Esophagus (tissue), 2 donors: ENCODE measurements at regions not wholly inside any gene's neighbourhood (a gene's known extent, or its start where the extent isn't known, plus 50 kb on each side); places are given as distances from the start of the nearest gene placed in this dataset.
"Not testable (repeated sequence)": the region's sequence is repeated elsewhere in the genome, so short reads cannot be mapped to it uniquely, and the experiment has no call there.

Experiments
- H3K27ac ChIP-seq, 2 donors: one replicate each; pipeline ENCODE4 v1.5.1; 2013; ENCODE audit warnings: low read depth in 2 of 2, mild to moderate bottlenecking in 2 of 2, inconsistent platforms in 1 of 2, low read length in 1 of 2, moderate library complexity in 1 of 2
- H3K27me3 ChIP-seq, 2 donors: one replicate each; pipeline ENCODE4 v1.6.1; 2013; ENCODE audit warnings: low read length in 2 of 2, control low read depth in 1 of 2, mild to moderate bottlenecking in 1 of 2; ENCODE audit not compliant: insufficient read depth in 2 of 2, control insufficient read depth in 1 of 2
- H3K36me3 ChIP-seq, 2 donors: one replicate each; pipeline ENCODE4 v1.6.1; 2013; ENCODE audit warnings: low read length in 1 of 2; ENCODE audit not compliant: control insufficient read depth in 2 of 2, insufficient read depth in 2 of 2
- H3K4me1 ChIP-seq, 2 donors: one replicate each; pipeline ENCODE4 v1.6.1; 2013; ENCODE audit warnings: low read length in 1 of 2; ENCODE audit not compliant: control insufficient read depth in 2 of 2, insufficient read depth in 2 of 2
- H3K4me3 ChIP-seq, 2 donors: one replicate each; pipeline ENCODE4 v1.5.1; 2013; ENCODE audit warnings: low read length in 2 of 2, mild to moderate bottlenecking in 2 of 2, low read depth in 1 of 2, moderate library complexity in 1 of 2
- H3K9me3 ChIP-seq, 2 donors: one replicate each; pipeline ENCODE4 v1.6.1; 2013; ENCODE audit warnings: mild to moderate bottlenecking in 2 of 2, low read depth in 1 of 2, low read length in 1 of 2, moderate library complexity in 1 of 2; ENCODE audit not compliant: control insufficient read depth in 2 of 2, insufficient read depth in 1 of 2
- WGBS, 2 donors: extraction: QIAGEN DNeasy Blood & Tissue Kit; methylation state at CpG; one replicate each; pipeline ENCODE4 v1.1.7; 2013; 5-methylcytosine and 5-hydroxymethylcytosine counted together
- donor health status: healthy with polysubstance abuse.
- donor health status: Bipolar disorder and iron deficiency.

DNA sequence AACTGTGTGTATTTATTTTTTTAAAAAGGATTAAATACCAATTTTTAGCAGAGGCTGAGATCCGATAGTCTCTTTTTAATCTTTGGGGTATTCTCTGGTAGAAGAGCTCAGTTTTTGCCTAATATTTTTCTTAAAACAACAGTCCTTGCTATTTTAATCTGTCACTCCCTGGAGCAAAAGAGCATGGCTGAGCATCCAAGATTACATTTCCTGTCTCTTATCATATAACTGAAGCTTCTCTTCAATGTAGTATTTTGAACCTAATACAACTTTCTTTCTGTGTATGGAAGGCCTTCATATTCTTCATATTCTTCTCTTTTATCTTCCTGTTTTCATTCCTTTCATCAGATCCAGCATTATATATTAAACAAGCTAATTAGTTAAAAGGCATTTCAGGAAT lies 293.7 kb downstream of the NSUN3 start:
- 84 to 100% methylated on average over 1 of the region's 1 CpG for WGBS, 2 donors
- no peaks in the 10 kb centered on the region for H3K4me1 ChIP-seq
- no peaks in the 10 kb centered on the region for H3K27me3 ChIP-seq
- H3K27ac ChIP-seq: no peak overlapping the region
- H3K9me3 ChIP-seq: no peaks in the 10 kb centered on the region
- no peak overlapping the region for H3K4me3 ChIP-seq
- H3K36me3 ChIP-seq: no peaks in the 10 kb centered on the region

DNA sequence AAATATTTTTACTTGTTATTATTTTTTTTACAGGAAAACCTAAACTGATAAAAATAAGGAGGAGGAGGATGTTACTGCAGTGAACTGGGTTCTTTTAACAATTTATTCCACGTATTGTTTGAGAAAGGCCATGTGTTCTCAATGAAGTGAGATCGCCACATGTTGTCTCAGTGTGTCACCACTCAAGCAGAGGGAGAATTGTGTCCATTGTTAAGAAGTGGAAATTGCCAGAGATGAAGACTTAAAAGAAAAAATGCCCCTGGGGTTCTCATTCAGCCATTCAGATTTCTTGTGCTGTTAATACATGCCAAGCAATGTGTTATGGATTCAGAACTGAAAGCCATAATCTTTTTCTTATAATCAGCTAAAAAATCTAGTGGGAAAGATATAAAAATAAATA lies 297.1 kb downstream of the NSUN3 start:
- no peaks in the 10 kb centered on the region for H3K9me3 ChIP-seq
- H3K4me3 ChIP-seq: no peak overlapping the region
- 58 to 66% methylated on average over 2 of the region's 2 CpGs for WGBS, 2 donors
- H3K4me1 ChIP-seq: no peaks in the 10 kb centered on the region
- H3K27ac ChIP-seq: no peak overlapping the region
- H3K27me3 ChIP-seq: no peaks in the 10 kb centered on the region
- no peaks in the 10 kb centered on the region for H3K36me3 ChIP-seq

DNA sequence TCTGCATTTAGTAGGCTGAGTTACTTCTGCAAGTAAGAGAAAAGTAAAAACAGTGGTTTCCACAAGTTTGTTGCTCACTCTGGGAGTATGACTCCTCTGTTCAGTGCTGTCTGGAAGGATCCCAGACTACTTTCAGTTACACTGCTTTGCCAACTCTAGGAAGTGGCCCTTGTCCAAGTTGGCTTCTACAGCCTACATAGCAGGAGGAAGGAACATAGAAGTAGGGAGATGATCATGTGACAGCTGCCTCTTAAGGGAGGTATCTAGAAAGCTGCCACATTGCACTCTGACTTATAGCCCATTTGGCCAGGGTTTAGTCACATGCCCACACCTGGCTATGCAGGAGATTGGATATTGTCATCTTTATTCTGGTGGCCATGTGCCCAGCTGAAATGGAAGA lies 298.1 kb downstream of the NSUN3 start:
- H3K27me3 ChIP-seq: no peaks in the 10 kb centered on the region
- no peak overlapping the region for H3K4me3 ChIP-seq
- no peak overlapping the region for H3K27ac ChIP-seq
- H3K36me3 ChIP-seq: no peaks in the 10 kb centered on the region
- H3K9me3 ChIP-seq: no peaks in the 10 kb centered on the region
- no peaks in the 10 kb centered on the region for H3K4me1 ChIP-seq

GRCh38 chr3:94362393-94362792 lies 299.5 kb downstream of the NSUN3 start:
- WGBS, 2 donors: 30 to 34% methylated on average over 4 of the region's 4 CpGs
- no peaks in the 10 kb centered on the region for H3K9me3 ChIP-seq
- H3K27me3 ChIP-seq: no peaks in the 10 kb centered on the region
- H3K4me1 ChIP-seq: no peaks in the 10 kb centered on the region
- no peak overlapping the region for H3K4me3 ChIP-seq
- H3K36me3 ChIP-seq: no peaks in the 10 kb centered on the region
- no peak overlapping the region for H3K27ac ChIP-seq

- WGBS, 2 donors: 93% methylated on average over 3 of the region's 3 CpGs
- Histone ChIP-seq H3K27ac (no peak overlapping the region), H3K36me3 (no peaks in the 10 kb centered on the region), H3K4me3 (no peak overlapping the region), H3K27me3 (no peaks in the 10 kb centered on the region), H3K9me3 (no peaks in the 10 kb centered on the region), H3K4me1 (no peaks in the 10 kb centered on the region)
Observed at GRCh38 chr3:94365006-94365405, 302.1 kb downstream of the NSUN3 start.

GRCh38 chr3:94372026-94372425 lies 309.2 kb downstream of the NSUN3 start:
- H3K9me3 ChIP-seq: no peaks in the 10 kb centered on the region
- no peak overlapping the region for H3K4me3 ChIP-seq
- H3K4me1 ChIP-seq: no peaks in the 10 kb centered on the region
- no peak overlapping the region for H3K27ac ChIP-seq
- H3K36me3 ChIP-seq: no peaks in the 10 kb centered on the region
- no peaks in the 10 kb centered on the region for H3K27me3 ChIP-seq

DNA sequence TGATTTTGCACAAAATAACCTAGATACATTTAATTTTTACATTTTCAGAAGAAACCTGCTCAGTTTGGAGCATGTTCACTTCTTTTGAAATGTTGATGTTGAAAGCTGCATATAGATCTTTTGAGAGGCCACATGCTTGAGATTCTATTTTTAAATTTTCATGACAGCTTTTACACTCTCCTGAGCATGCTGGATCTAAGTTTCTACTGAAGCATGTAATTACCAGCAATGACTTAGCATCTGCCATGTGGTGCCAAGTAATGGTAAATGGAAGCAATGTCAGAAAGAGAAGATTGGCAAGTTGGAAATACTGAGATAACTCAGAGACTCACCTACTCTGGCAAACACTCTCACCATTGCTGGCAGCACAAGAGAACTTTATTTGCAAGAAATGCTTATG lies 310.6 kb downstream of the NSUN3 start:
- Histone ChIP-seq H3K27me3 (no peaks in the 10 kb centered on the region), H3K4me1 (no peaks in the 10 kb centered on the region), H3K27ac (no peak overlapping the region), H3K36me3 (no peaks in the 10 kb centered on the region), H3K9me3 (no peaks in the 10 kb centered on the region), H3K4me3 (no peak overlapping the region)

DNA sequence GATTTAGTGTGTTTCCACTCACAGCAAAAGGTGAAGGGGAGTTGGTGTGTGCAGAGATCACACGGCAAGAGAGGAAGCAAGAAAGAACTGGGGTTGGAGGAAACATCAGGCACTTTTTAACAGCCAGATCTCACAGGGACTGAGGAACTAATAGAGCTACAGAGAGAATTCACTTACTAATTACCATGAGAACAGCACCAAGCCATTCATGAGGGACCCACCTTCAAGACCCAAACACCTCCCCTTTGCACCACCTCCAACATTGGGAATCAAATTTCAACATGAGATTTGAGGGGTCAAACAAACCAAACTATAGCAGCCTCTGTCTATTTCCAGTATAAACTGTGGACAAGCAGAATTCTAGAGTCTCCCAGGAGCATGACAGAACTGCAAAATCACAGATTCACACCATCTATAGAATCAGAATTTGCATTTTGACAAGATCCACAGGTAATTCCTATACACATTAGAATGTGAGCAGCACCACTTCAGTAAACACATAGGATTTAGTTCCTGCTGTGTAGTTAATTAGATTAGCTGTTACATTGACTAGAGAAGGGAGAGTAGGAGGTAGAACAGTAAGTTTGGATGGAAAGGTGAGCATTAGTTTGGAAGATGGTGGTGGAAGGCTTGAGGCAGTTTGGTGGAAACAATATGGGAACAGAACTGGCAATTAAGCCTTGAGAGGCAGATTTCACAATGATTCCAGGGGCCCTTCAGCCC lies 311.7 kb downstream of the NSUN3 start:
- no peak overlapping the region for H3K27ac ChIP-seq
- no peaks in the 10 kb centered on the region for H3K4me1 ChIP-seq
- no peaks in the 10 kb centered on the region for H3K36me3 ChIP-seq
- 62 to 78% methylated on average over 1 of the region's 1 CpG for WGBS, 2 donors
- H3K4me3 ChIP-seq: no peak overlapping the region
- H3K9me3 ChIP-seq: no peaks in the 10 kb centered on the region
- H3K27me3 ChIP-seq: no peaks in the 10 kb centered on the region

GRCh38 chr3:94377123-94377696 lies 314.3 kb downstream of the NSUN3 start:
- not testable (repeated sequence) for H3K9me3 ChIP-seq, H3K27ac ChIP-seq, H3K4me3 ChIP-seq, H3K36me3 ChIP-seq, H3K27me3 ChIP-seq, H3K4me1 ChIP-seq
- WGBS, 2 donors: 69 to 87% methylated on average over 3 of the region's 3 CpGs

DNA sequence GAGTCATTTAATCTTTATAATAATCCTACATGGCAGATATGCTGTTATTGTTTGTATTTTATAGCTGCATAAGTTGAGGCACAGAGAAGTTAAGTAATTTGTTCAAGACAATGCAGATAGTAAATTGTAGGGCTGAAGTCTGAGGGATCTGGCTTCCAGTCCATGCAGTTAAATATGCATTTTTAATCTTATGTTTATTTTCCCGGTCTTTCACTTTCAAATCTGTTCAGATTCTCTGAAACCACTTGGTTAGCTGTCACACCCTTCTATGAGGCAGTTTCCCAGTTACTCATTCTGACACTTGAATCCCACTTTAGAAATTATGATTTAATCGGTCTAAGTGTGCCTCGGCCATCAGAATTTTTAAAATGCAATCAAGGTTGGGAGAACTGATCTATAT lies 315.0 kb downstream of the NSUN3 start:
- WGBS, 2 donors: 75% methylated on average over 3 of the region's 3 CpGs
- H3K36me3 ChIP-seq, H3K9me3 ChIP-seq, H3K27ac ChIP-seq, H3K4me1 ChIP-seq, H3K4me3 ChIP-seq, H3K27me3 ChIP-seq: not testable (repeated sequence)
